HCT116 (cell line): ENCODE measurements at regions not wholly inside any gene's neighbourhood (a gene's known extent, or its start where the extent isn't known, plus 50 kb on each side); places are given as distances from the start of the nearest gene placed in this dataset.

Experiments used
- ATAC-seq: fragments of 200-7000 bp; cut with Tn5 transposase; 2 replicates; pipeline ENCODE4 v1.9.1; 2020; ENCODE audit warnings: mild to moderate bottlenecking, moderate library complexity
- BruUV-seq: library from RNA; stranded (reverse); fragments of 400-500 nt; replicated peaks from 2 replicates; lab custom pipeline; 2021; lab: Mats Ljungman, UMichigan
- CTCF ChIA-PET: fragments of 300-600 bp; sonication (Branson Sonifier 250); formaldehyde crosslinking; loops from one replicate; lab custom pipeline; 2021; ENCODE audit warnings: antibody characterized with exemption; lab: Charles Lee
- POLR2A ChIA-PET: fragments of 300-600, 350-600 bp; sonication (Branson Sonifier 250); formaldehyde crosslinking; loops from one replicate; lab custom pipeline; 2021; ENCODE audit warnings: antibody characterized with exemption; lab: Charles Lee
- RAD21 ChIA-PET, 2 experiments: fragments of 300-600 bp; sonication (Branson Sonifier 250); formaldehyde crosslinking; loops; one replicate each; lab custom pipeline; 2023; ENCODE audit warnings: low total read pairs in 2 of 2; ENCODE audit not compliant: uncharacterized antibody in 2 of 2, unreplicated experiment in 2 of 2, low non-redundant PET in 1 of 2; lab: Charles Lee
- DNase-seq: peaks from one replicate; pipeline ENCODE4 v3.0.0-alpha.2; 2010; ENCODE audit warnings: low read depth, low spot score
- H2AFZ ChIP-seq: fragments of 200-600 bp; shearing (Covaris generic), sonication (generic); 2 replicates; pipeline ENCODE4 v1.6.1; 2017; ENCODE audit warnings: low read depth, mixed run types, mixed read lengths, antibody characterized with exemption, low read length; ENCODE audit not compliant: poor library complexity, severe bottlenecking
- H3K27ac ChIP-seq: 2 replicates; pipeline ENCODE4 v1.5.1; 2012; ENCODE audit warnings: low read depth, low read length
- H3K27me3 ChIP-seq: fragments of 200-600 bp; sonication (generic); 2 replicates; pipeline ENCODE4 v1.6.1; 2016; ENCODE audit warnings: mixed run types, low read length, mixed read lengths; ENCODE audit not compliant: insufficient read depth
- H3K36me3 ChIP-seq, 2 experiments: fragments of 200-500 bp in 1 of 2; fragments of 200-600 bp in 1 of 2; sonication (Bioruptor generic) in 1 of 2; sonication (generic) in 1 of 2; 2 replicates each; pipeline versions ENCODE4 v1.5.1 to v1.6.1; 2014 to 2016; ENCODE audit warnings: low read length in 2 of 2, inconsistent platforms in 1 of 2, mixed read lengths in 1 of 2, mixed run types in 1 of 2; ENCODE audit not compliant: insufficient read depth in 2 of 2, control insufficient read depth in 1 of 2
- H3K4me1 ChIP-seq, 2 experiments: fragments of 200-600 bp in 1 of 2; sonication (generic) in 1 of 2; 2 replicates each; pipeline versions ENCODE4 v1.5.1 to v1.6.1; 2012 to 2017; ENCODE audit warnings: low read length in 2 of 2, inconsistent platforms in 1 of 2, mild to moderate bottlenecking in 1 of 2, mixed read lengths in 1 of 2, mixed run types in 1 of 2, moderate library complexity in 1 of 2; ENCODE audit not compliant: insufficient read depth in 2 of 2, control insufficient read depth in 1 of 2
- H3K4me2 ChIP-seq: fragments of 200-600 bp; sonication (generic); 2 replicates; pipeline ENCODE4 v1.6.1; 2017; ENCODE audit warnings: mixed run types, low read length, mixed read lengths
- H3K4me3 ChIP-seq, 2 experiments: fragments of 200-600 bp in 1 of 2; sonication (generic) in 1 of 2; replicated peaks in 1 of 2; 2 replicates each; pipeline ENCODE4 v1.5.1; 2011 to 2016; ENCODE audit warnings: low read length in 2 of 2, control low read depth in 1 of 2, low read depth in 1 of 2, mild to moderate bottlenecking in 1 of 2, mixed read lengths in 1 of 2, mixed run types in 1 of 2
- H3K79me2 ChIP-seq: fragments of 200-600 bp; sonication (generic); 2 replicates; pipeline ENCODE4 v1.6.1; 2017; ENCODE audit warnings: mild to moderate bottlenecking, mixed run types, low read length, moderate library complexity, mixed read lengths; ENCODE audit not compliant: insufficient read depth
- H3K9ac ChIP-seq: fragments of 200-600 bp; sonication (generic); 2 replicates; pipeline ENCODE4 v1.6.1; 2016; ENCODE audit warnings: low read length, mixed read lengths
- H3K9me2 ChIP-seq: fragments of 200-600 bp; sonication (generic), shearing (Covaris generic); 2 replicates; pipeline ENCODE4 v1.6.1; 2017; ENCODE audit warnings: mixed run types, mild to moderate bottlenecking, moderate library complexity; ENCODE audit not compliant: insufficient read depth
- H3K9me3 ChIP-seq, 2 experiments: fragments of 200-500 bp in 1 of 2; fragments of 200-600 bp in 1 of 2; sonication (Bioruptor generic) in 1 of 2; sonication (generic) in 1 of 2; 2 replicates each; pipeline ENCODE4 v1.6.1; 2014 to 2017; ENCODE audit warnings: low read length in 2 of 2, mixed read lengths in 2 of 2, inconsistent platforms in 1 of 2, low read depth in 1 of 2, mild to moderate bottlenecking in 1 of 2, mixed run types in 1 of 2, moderate library complexity in 1 of 2; ENCODE audit not compliant: control insufficient read depth in 1 of 2, insufficient read depth in 1 of 2
- H4K20me1 ChIP-seq: fragments of 200-600 bp; sonication (generic), shearing (Covaris generic); 2 replicates; pipeline ENCODE4 v1.6.1; 2017; ENCODE audit warnings: mixed run types, mild to moderate bottlenecking, moderate library complexity; ENCODE audit not compliant: insufficient read depth
- ATF3 ChIP-seq: IDR thresholded peaks from 2 replicates; pipeline ENCODE4 v1.6.1; 2012
- CBX3 ChIP-seq: IDR thresholded peaks from 2 replicates; pipeline ENCODE4 v1.6.1; 2012; ENCODE audit warnings: low read depth
- CTCF ChIP-seq, 3 experiments: fragments of 200-600 bp in 1 of 3; sonication (generic) in 1 of 3; IDR thresholded peaks in 2 of 3; conservative IDR thresholded peaks in 1 of 3; 2 replicates each; pipeline ENCODE4 v1.5.1; 2012 to 2017; ENCODE audit warnings: low read depth in 2 of 3, low read length in 2 of 3, antibody characterized with exemption in 1 of 3, borderline replicate concordance in 1 of 3, control low read depth in 1 of 3, mild to moderate bottlenecking in 1 of 3, mixed read lengths in 1 of 3, mixed run types in 1 of 3, moderate library complexity in 1 of 3; ENCODE audit not compliant: insufficient read depth in 1 of 3
- EGR1 ChIP-seq: IDR thresholded peaks from 2 replicates; pipeline ENCODE4 v1.6.1; 2012; ENCODE audit warnings: low read depth
- ELF1 ChIP-seq: IDR thresholded peaks from 2 replicates; pipeline ENCODE4 v1.6.1; 2012; ENCODE audit warnings: low read depth, borderline replicate concordance
- EZH2 ChIP-seq: fragments of 200-600 bp; sonication (generic); IDR thresholded peaks from 2 replicates; pipeline ENCODE4 v1.6.1; 2017; ENCODE audit warnings: antibody characterized with exemption, mixed run types
- FOSL1 ChIP-seq: IDR thresholded peaks from 2 replicates; pipeline ENCODE4 v1.6.1; 2012; ENCODE audit warnings: low read depth
- POLR2A ChIP-seq: IDR thresholded peaks from 2 replicates; pipeline ENCODE4 v1.7.0; 2011; ENCODE audit warnings: borderline replicate concordance; ENCODE audit not compliant: insufficient read depth, insufficient read length; ENCODE audit errors: extremely low read depth
- POLR2AphosphoS5 ChIP-seq: IDR thresholded peaks from 2 replicates; pipeline ENCODE4 v1.6.1; 2011; ENCODE audit warnings: mild to moderate bottlenecking, low read depth, low read length, moderate library complexity
- RAD21 ChIP-seq: IDR thresholded peaks from 2 replicates; pipeline ENCODE4 v1.6.1; 2012; ENCODE audit warnings: low read depth, mild to moderate bottlenecking
- REST ChIP-seq: IDR thresholded peaks from 2 replicates; pipeline ENCODE4 v1.6.1; 2012; ENCODE audit warnings: low read depth
- SIN3A ChIP-seq: IDR thresholded peaks from 2 replicates; pipeline ENCODE4 v1.6.1; 2012; ENCODE audit warnings: low read depth
- SP1 ChIP-seq: IDR thresholded peaks from 2 replicates; pipeline ENCODE4 v1.6.1; 2012; ENCODE audit warnings: low read depth
- SRF ChIP-seq: IDR thresholded peaks from 2 replicates; pipeline ENCODE4 v1.6.1; 2012; ENCODE audit warnings: low read depth
- TCF7L2 ChIP-seq: IDR thresholded peaks from 2 replicates; pipeline ENCODE4 v1.7.0; 2011; ENCODE audit warnings: borderline replicate concordance, inconsistent platforms; ENCODE audit not compliant: insufficient read depth, insufficient read length; ENCODE audit errors: extremely low read depth
- YY1 ChIP-seq: IDR thresholded peaks from 2 replicates; pipeline ENCODE4 v1.6.1; 2011; ENCODE audit warnings: low read length, low read depth, moderate library complexity, mild to moderate bottlenecking; ENCODE audit not compliant: insufficient replicate concordance; ENCODE audit errors: extremely low read depth
- intact Hi-C: fragments of 100-400 bp; cut with micrococcal nuclease; formaldehyde crosslinking; loops from 2 replicates; pipeline ENCODE4 v1.10.0; 2022

- Histone ChIP-seq H3K9me3 (no peaks in the 10 kb centered on the region), H3K36me3 (no peaks in the 10 kb centered on the region), H3K9me2 (peaks cover 3% of the 10 kb centered on the region; the same call in 1 of the 2 replicates), H3K27me3 (no peaks in the 10 kb centered on the region), H3K9ac (no peak overlapping the region), H3K4me3 (no peak overlapping the region), H2AFZ (no peak overlapping the region), H4K20me1 (no peaks in the 10 kb centered on the region), H3K79me2 (no peaks in the 10 kb centered on the region), H3K4me2 (no peak overlapping the region), H3K4me1 (no peaks in the 10 kb centered on the region), H3K27ac (no peak overlapping the region)
- TF ChIP-seq POLR2A: no peak
- TF ChIP-seq EGR1: no peak
- 0 out of 6 replicates have a peak, but pooled peaks of 2 of the 3 experiments have one; percentile 15 to 30 for TF ChIP-seq CTCF (IDR thresholded peaks at IDR 0.05 in 2 of 3, conservative IDR thresholded peaks at IDR 0.05 in 1 of 3; ENCODE audit: borderline replicate concordance in 1 of 3, insufficient read depth in 1 of 3, low read depth in 2 of 3, low read length in 2 of 3)
- TF ChIP-seq RAD21: no peak
- no peak for TF ChIP-seq SRF
- ChIA-PET RAD21 (no interaction called here), POLR2A (no interaction called here), CTCF (no interaction called here)
- intact Hi-C loops: no loop called here
- no TSS peak for BruUV-seq
- DNase-seq (no peak), ATAC-seq (no peak)
Observed at GRCh38 chr4:115873048-115873447, 759.6 kb upstream of the NDST4 start.

- Histone ChIP-seq H3K4me1 (no peaks in the 10 kb centered on the region), H3K9me2 (no peaks in the 10 kb centered on the region), H4K20me1 (no peaks in the 10 kb centered on the region), H3K4me3 (no peak overlapping the region), H3K4me2 (no peak overlapping the region), H3K79me2 (no peaks in the 10 kb centered on the region), H2AFZ (no peak overlapping the region), H3K9ac (no peak overlapping the region), H3K9me3 (no peaks in the 10 kb centered on the region), H3K36me3 (no peaks in the 10 kb centered on the region), H3K27me3 (no peaks in the 10 kb centered on the region), H3K27ac (no peak overlapping the region)
- ChIA-PET CTCF (no interaction called here), POLR2A (no interaction called here), RAD21 (no interaction called here)
- ATAC-seq: no peak
- no TSS peak for BruUV-seq
- DNase-seq: no peak
- intact Hi-C loops: no loop called here
- TF ChIP-seq REST: no peak
- no peak for TF ChIP-seq POLR2A
- no peak for TF ChIP-seq SIN3A
- no peak for TF ChIP-seq ELF1
- no peak for TF ChIP-seq RAD21
- no peak for TF ChIP-seq SP1
- no peak for TF ChIP-seq EGR1
- no peak for TF ChIP-seq YY1
- no peak for TF ChIP-seq SRF
- TF ChIP-seq POLR2AphosphoS5: no peak
- TF ChIP-seq FOSL1: no peak
- TF ChIP-seq TCF7L2: no peak
- no peak for TF ChIP-seq ATF3
- TF ChIP-seq EZH2: no peak
- TF ChIP-seq CBX3: no peak
Observed at GRCh38 chr4:115871596-115871995, 758.2 kb upstream of the NDST4 start.
